ENCODE measurements at regions not wholly inside any gene's neighbourhood (a gene's known extent, or its start where the extent isn't known, plus 50 kb on each side); places are given as distances from the start of the nearest gene placed in this dataset.
"Not testable (repeated sequence)": the region's sequence is repeated elsewhere in the genome, so short reads cannot be mapped to it uniquely, and the experiment has no call there.

GRCh38 chr5:87541033-87541432, 128.3 kb upstream of the CCNH start:
- Mint-ChIP-seq H3K27ac (no peak overlapping the region), H3K4me3 (no peak overlapping the region), H3K36me3 (no peaks in the 10 kb centered on the region), H3K27me3 (peaks cover 7% of the 10 kb centered on the region), H3K4me1 (no peaks in the 10 kb centered on the region), H3K9me3 (no peaks in the 10 kb centered on the region)
- no peak for DNase-seq

DNA sequence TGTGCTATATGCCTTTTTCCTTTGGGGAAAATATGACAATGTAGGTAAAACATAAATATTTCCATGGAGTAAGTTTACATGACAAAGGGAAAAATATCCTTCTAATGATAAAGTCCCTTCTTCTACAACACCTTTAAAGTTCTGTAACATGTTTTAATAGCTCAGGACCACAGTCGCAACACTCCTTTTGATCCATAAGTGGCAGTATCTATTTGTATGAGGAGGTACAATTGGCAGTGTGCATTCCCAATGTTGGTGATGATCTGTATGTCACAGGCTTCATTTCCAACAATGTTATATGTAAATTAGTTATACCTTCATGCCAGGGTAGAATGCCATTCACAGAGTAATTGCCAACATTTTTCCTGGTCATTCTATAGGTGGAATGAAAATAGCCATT, 127.1 kb upstream of the CCNH start:
- Mint-ChIP-seq H3K4me3 (no peak overlapping the region), H3K4me1 (no peaks in the 10 kb centered on the region), H3K9me3 (no peaks in the 10 kb centered on the region), H3K27ac (no peak overlapping the region), H3K27me3 (peaks cover 7% of the 10 kb centered on the region), H3K36me3 (no peaks in the 10 kb centered on the region)
- no peak for DNase-seq

DNA sequence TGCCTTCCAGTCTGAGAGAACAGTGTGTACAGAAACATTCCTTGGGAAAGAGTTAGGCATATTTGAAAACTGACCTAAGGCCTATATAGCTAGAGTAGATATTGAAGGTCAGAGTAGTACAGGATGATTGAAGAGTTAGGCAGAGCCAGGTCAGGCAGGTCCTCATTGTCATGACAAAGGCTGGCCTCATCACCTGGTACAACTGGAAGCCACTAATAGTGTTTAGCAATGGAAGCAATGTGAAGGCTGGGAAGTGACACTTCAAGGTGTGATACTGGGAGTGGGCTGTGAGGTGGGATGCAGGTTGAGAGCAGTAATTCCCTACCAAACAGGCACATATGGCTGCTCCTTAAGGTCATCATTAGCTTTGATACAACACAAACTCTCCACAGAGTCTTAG, 123.6 kb upstream of the CCNH start:
- no peak for DNase-seq
- no peaks in the 10 kb centered on the region for H3K9me3 Mint-ChIP-seq
- no peak overlapping the region for H3K27ac Mint-ChIP-seq
- H3K4me3 Mint-ChIP-seq, result no peak overlapping the region
- peaks cover 3% of the 10 kb centered on the region for H3K27me3 Mint-ChIP-seq
- no peaks in the 10 kb centered on the region for H3K36me3 Mint-ChIP-seq
- H3K4me1 Mint-ChIP-seq, result no peaks in the 10 kb centered on the region

GRCh38 chr5:87535706-87536105, 123.0 kb upstream of the CCNH start:
- Mint-ChIP-seq H3K27ac (no peak overlapping the region), H3K9me3 (no peaks in the 10 kb centered on the region), H3K4me1 (no peaks in the 10 kb centered on the region), H3K36me3 (no peaks in the 10 kb centered on the region), H3K4me3 (no peak overlapping the region), H3K27me3 (peaks cover 3% of the 10 kb centered on the region)
- DNase-seq, result no peak

DNA sequence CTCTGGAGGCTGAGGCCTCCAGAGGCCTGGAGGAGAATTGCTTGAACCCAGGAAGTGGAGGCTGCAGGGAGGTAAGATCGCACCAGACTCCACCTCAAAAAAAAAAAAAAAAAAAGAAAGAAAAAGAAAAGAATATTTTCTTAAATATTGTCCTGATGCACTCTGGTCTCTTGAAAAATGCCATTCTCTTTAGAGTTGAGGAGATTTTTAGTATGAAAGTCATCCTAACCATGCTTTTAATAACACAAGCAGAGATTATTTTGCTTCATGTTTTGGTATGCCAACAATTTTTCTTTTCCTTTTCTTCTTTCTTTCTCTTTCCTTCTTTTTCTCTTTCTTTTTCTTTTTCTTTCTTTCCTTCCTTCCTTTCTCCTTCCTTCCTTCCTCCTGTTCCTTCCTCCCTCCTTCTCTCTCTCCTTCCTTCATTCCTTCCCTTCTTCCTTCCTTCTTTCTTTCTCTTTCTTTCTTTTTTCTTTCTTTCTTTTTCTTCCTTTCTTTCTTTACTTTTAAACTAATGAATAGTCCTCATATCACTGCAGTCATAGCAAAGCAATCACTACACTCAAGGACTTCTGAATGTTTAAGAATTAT, 116.9 kb upstream of the CCNH start:
- Mint-ChIP-seq H3K27me3 (no peaks in the 10 kb centered on the region), H3K4me1 (no peaks in the 10 kb centered on the region), H3K4me3 (no peak overlapping the region), H3K27ac (no peak overlapping the region), H3K36me3 (no peaks in the 10 kb centered on the region), H3K9me3 (no peaks in the 10 kb centered on the region)
- DNase-seq, result no peak

DNA sequence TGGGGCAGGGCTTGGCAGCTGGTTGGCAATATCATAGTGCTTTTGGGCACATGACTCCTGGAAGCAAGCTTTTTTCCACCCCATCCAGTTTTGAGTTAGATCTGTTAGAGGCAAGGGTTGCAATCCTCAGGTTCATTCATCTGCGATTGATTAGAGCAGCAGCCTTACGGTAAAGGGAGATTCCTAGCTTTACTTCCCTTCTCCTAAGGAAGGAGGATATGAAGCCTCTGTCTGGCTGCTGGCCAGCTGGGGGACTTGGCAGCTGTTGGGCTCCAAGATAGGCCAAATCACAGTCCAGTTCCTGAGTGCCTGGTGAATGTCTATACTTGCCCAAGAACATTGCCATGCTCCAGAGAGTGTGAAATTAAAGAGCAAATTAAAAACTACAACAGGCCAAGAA, 113.4 kb upstream of the CCNH start:
- DNase-seq, result no peak
- no peak overlapping the region for H3K4me3 Mint-ChIP-seq
- no peaks in the 10 kb centered on the region for H3K9me3 Mint-ChIP-seq
- no peaks in the 10 kb centered on the region for H3K36me3 Mint-ChIP-seq
- H3K27ac Mint-ChIP-seq, result no peak overlapping the region
- H3K4me1 Mint-ChIP-seq, result no peaks in the 10 kb centered on the region
- no peaks in the 10 kb centered on the region for H3K27me3 Mint-ChIP-seq

DNA sequence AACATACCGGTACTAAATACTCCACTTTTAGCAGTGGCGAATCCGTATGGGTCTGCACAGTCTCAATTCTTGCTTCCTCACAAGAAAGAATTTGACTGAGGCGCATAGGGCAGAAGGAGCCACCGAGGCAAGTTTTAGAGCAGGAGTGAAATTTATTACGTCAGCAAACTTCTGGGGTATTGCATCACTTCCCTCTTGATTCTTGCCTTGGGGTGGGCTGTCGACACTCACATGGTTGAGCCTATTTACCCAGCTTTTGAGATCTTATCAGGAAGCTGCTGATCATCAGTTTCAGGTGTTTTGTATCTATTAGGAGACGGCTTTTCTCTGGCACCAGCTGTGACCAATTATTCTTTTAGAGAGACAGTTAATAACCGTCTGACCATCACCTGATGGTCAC, 111.5 kb upstream of the CCNH start:
- Mint-ChIP-seq H3K36me3 (no peaks in the 10 kb centered on the region), H3K4me1 (no peaks in the 10 kb centered on the region), H3K27ac (no peak overlapping the region), H3K4me3 (no peak overlapping the region), H3K9me3 (no peaks in the 10 kb centered on the region), H3K27me3 (peaks cover 4% of the 10 kb centered on the region)
- DNase-seq, result no peak

GRCh38 chr5:87511778-87512177, 99.0 kb upstream of the CCNH start:
- not testable (repeated sequence) for H3K4me1 Mint-ChIP-seq, H3K27me3 Mint-ChIP-seq, H3K36me3 Mint-ChIP-seq, H3K27ac Mint-ChIP-seq, H3K9me3 Mint-ChIP-seq, DNase-seq, H3K4me3 Mint-ChIP-seq

GRCh38 chr5:87503004-87503403, 90.3 kb upstream of the CCNH start:
- no peak overlapping the region for H3K27ac Mint-ChIP-seq
- peaks cover 4% of the 10 kb centered on the region for H3K27me3 Mint-ChIP-seq
- no peaks in the 10 kb centered on the region for H3K36me3 Mint-ChIP-seq
- H3K4me1 Mint-ChIP-seq, result no peaks in the 10 kb centered on the region
- no peak overlapping the region for H3K4me3 Mint-ChIP-seq
- H3K9me3 Mint-ChIP-seq, result no peaks in the 10 kb centered on the region
- DNase-seq, result no peak

DNA sequence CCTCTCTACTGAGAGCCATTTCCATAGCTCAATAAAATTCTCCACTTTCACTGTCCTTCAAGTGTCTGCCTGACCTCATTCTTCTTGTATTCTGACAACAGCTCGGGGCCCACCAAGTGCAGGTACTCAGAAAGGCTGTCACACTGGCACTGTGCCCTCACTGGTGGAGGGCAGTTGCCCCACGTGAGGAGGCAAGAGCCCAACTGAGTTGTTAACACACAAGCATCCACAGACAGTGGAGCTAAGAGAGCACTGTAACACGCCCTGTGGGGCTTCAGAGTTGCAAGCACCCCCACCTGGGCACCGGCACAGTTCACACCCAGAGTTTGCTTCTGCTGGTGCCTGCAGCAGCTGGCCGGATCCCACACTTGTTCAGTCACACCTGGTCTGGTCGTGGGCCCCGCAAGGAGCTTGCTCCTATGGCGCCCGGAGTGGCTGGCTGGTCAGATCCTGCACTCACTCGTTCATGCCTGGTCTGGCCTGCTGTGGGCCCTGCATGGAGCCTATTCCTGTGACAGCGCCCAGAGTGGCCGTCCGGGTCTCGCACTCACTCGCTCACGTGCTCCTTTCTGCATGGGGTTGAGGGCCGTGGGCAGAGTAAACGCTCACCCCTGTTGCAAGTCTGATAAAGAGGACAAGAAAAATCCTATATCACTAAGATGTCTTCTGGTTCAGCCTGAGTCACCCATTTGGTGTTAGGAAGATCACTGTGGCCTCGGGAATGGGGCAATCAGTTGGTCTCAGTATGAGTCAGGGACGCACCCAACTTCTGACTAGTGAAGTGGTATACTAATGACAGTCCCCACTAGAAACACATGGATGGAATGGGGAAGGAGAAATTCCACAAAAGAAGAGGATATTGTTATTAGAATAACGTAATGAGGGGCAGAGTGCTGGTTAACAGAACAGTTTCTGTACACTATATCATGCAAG, 87.0 kb upstream of the CCNH start:
- no peak for DNase-seq
- H3K36me3 Mint-ChIP-seq, result no peaks in the 10 kb centered on the region
- no peak overlapping the region for H3K27ac Mint-ChIP-seq
- H3K9me3 Mint-ChIP-seq, result peaks cover 7% of the 10 kb centered on the region
- no peak overlapping the region for H3K4me3 Mint-ChIP-seq
- H3K27me3 Mint-ChIP-seq, result peaks cover 15% of the 10 kb centered on the region
- no peaks in the 10 kb centered on the region for H3K4me1 Mint-ChIP-seq
